Dedifferentiated amniotic fluid mesenchymal stem cell (primary cell): ENCODE measurements at regions not wholly inside any gene's neighbourhood (a gene's known extent, or its start where the extent isn't known, plus 50 kb on each side); places are given as distances from the start of the nearest gene placed in this dataset.

ENCODE experiments used
- DNase-seq: peaks from one replicate; pipeline ENCODE4 v3.0.0-alpha.2; 2016; ENCODE audit errors: extremely low spot score

DNA sequence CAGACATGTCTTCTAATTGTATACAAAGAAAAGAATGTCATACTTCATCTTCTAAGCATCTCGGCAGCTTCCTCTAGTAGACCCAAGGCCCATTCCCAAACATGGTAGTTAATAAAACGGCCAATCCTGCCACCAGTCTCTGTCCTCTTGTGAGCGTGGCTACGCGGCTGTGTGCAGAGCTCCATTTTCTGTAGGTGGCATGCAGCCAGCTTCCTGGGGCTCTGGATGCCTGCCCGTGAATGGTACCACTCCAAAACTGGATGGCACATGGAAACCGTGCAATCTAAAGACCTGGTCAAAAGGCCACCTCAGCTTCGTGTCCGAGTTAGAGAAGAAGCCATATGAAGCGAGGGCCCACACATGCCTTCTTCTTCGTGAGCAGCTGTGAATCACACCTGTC, 110.7 kb downstream of the SIPA1L2 start:
- DNase-seq: no peak

DNA sequence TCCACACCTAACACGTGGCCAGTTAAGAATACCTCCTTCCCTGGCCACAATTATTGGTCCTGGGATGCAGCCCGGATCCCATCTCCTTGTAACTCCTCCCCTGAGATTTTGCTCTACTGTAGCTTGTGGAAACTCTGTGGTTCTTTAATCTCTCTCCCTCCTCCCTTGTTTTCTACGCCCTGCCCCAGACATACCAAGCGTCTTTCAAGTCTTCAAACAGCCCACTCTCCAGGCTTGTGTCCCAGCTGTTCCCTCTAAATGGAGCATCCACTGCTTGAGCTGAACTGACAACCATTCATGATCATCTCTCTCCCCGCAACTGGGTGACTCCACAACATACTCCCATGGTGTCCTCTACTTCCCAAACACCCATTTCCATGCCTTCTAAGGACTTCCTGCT, 111.6 kb downstream of the SIPA1L2 start:
- no peak for DNase-seq

- no peak for DNase-seq
Observed at GRCh38 chr1:232517204-232517603, 112.7 kb downstream of the SIPA1L2 start.

DNA sequence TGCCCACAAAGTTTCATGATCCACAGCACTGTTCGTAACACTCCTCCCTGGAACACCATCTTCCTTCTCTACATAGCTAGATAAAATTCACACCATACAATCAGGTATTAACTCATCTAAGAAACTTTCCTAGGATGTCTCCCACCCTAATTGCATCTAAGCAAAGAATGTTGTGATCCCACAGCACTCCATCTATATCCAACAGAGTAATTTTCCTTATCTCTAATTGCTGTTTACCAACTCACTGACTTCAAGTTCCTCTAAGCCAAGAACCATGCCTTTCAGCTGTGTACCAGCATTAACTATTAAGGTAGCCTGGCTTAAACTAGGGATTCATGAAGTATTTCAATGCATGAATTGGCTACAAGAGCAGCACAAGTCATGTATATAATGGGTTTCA, 114.2 kb downstream of the SIPA1L2 start:
- no peak for DNase-seq

DNA sequence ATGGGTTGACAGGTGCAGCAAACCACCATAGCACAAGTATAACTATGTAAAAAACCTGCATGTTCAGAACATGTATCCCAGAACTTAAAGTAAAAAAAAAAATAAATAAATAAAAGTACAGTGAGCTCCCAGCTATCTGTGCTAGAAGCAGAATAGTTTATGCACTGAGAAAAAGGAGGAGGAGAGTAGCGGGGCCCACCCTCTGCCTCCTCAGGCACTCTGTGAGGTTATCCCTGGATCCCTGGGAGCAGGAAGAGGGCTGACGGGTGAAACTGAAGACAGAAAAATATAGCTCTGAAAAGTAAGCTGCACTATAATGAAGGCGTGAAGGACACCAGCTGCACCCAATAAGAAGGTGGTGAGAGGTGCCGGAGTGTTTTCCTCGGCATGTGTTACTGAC, 117.2 kb downstream of the SIPA1L2 start:
- DNase-seq: no peak

- no peak for DNase-seq
Observed at GRCh38 chr1:232511172-232511571, 118.8 kb downstream of the SIPA1L2 start.

DNA sequence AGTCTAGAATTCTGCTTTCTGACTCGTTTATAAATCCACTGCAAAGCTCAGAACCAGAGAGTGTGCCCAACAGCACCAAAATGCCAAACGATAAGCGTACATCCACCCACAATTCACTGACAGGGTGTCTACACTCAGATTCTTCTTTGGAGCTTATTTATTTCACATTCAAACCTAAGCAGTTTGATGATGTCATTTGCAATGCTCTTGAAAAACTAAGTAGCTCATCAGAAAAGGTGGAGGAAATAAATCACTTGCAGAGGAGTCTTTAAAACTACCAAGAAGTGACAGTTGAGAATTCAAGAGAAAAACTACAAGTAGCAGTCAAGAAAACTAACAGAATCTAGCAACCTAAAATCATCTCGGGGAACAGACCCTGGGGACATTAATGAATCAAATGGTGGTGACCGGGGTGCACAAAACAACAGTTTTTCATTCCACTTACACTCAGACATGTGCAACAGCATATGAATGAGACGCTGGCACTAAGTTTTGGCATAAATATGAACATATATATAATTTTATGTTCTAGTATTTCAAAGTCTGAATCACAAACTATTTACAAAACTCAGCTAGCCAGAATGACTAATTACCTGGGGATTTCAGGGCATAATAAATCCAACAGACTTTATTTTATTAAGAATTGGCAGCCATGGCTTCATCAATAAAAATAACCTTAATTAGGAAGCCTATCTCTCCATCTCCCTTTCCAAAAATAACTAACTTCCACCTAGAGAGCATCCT, 119.4 kb downstream of the SIPA1L2 start:
- DNase-seq: no peak

GRCh38 chr1:232509570-232509969, 120.4 kb downstream of the SIPA1L2 start:
- no peak for DNase-seq

- no peak for DNase-seq
Observed at GRCh38 chr1:232508130-232508701, 121.7 kb downstream of the SIPA1L2 start.

DNA sequence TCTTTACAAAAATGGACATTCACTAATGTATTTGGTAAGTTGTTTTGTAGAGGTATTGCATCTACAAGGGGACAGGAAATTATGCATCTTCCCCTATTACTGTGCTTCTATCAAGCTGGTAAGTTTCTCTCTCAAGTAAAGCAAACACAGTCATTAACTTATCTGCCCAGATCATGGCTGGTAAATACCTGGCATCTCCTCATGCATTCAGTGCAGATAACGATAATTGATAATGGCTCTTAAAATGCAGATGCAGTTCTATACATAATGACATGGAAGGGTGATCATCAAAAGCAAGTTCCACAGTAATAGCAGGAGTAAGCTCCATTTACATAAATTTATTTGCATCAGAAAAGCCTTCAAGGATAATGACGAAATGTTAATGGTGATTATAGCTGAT, 122.4 kb downstream of the SIPA1L2 start:
- DNase-seq: no peak

- DNase-seq: no peak
Observed at GRCh38 chr1:232505884-232506283, 124.0 kb downstream of the SIPA1L2 start.

GRCh38 chr1:232504651-232505050, 125.3 kb downstream of the SIPA1L2 start:
- no peak for DNase-seq

DNA sequence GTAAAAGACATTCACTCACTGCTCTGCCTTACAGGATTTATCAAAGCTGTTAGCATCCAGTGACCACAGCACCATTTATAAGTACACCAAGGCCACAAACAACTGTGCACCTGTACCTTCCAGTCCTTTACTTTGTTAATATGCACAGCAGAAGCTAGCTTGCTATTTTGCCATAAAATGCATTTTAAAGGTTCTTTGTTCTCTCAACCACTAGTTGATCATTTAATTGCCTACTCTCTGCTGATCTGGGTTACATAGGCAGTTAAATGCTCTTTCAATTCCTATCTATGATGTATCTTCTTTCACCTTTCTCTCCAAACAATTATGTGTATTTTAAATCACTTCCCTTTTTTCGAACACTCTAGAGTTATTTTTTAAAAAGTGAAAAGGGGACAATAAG, 126.4 kb downstream of the SIPA1L2 start:
- DNase-seq: no peak

DNA sequence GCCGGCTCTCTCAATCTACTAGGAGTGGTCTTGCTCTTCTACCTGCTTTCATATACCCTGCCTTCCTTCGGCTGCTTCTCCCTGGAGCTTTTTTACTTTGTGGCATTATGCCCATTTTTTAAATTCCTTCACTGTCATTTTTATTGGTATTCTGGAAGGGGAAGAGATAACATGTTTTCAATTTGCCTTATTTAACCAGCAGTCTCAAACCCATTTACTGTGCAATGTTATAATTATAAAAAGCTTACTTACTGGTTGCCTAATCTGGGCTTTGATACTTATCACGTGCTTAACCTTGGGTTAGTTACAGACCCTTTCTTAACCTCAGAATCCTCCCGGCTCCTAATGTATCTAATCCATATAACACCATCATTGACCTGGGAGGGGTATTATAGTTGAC, 128.1 kb downstream of the SIPA1L2 start:
- DNase-seq: no peak

DNA sequence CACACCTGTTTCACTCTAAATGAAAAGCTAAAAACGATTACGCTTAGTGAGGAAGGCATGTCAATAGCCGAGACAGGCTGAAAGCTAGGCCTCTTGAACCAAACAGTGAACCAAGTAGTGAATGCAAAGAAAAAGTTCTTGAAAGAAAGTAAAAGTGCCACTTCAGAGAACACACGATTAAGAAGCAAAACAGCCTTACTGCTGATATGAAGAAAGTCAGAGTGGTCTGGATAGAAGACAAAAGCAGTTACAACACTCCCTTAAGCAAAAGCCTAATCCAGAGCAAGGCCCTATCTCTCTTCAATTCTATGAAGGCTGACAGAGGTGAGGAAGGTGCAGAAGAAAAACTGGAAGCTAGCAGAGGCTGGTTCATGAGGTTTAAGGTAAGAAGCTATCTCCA, 130.7 kb downstream of the SIPA1L2 start:
- DNase-seq: no peak

DNA sequence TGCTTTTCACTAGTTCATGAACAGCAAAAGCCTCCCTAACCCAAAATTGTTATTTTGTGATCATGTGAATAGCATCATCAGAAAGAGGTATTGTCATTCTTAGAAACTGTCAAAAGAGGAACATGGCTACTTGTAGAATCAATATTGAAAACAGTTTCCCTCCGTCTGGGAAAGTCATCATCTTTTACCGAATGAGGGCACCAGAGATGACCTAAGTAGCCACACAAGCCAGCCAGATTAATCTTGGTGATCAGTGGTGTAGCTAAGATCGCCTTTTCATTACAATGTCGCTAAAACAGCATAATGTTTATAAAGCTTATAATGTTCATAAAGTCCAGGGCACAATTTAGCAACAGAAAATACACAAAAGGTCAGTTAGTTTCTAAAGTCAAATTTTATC, 136.1 kb downstream of the SIPA1L2 start:
- DNase-seq: no peak

GRCh38 chr1:232489256-232489655, 140.7 kb downstream of the SIPA1L2 start:
- no peak for DNase-seq

GRCh38 chr1:232487236-232487635, 142.7 kb downstream of the SIPA1L2 start:
- DNase-seq: no peak

- no peak for DNase-seq
Observed at GRCh38 chr1:232486454-232487207, 143.3 kb downstream of the SIPA1L2 start.

GRCh38 chr1:232486006-232486405, 143.9 kb downstream of the SIPA1L2 start:
- DNase-seq: no peak

DNA sequence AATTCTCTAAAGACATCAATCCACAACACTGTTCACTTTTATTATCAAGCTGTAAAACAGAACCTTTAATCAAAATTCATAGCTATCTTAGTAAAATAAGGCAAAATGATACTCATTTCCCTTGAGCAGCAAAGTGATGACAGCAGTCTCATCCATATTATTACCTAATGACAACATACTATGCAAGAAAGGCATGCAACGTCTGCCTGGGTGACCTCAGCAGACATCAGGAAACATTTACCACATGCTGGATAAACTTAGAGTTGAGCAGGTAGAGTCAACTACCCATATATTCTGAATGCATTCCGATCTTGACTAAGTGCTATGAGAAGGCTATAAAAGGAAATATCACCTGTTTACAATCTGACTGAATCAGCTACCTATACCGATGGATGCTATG, 145.1 kb downstream of the SIPA1L2 start:
- DNase-seq: no peak

DNA sequence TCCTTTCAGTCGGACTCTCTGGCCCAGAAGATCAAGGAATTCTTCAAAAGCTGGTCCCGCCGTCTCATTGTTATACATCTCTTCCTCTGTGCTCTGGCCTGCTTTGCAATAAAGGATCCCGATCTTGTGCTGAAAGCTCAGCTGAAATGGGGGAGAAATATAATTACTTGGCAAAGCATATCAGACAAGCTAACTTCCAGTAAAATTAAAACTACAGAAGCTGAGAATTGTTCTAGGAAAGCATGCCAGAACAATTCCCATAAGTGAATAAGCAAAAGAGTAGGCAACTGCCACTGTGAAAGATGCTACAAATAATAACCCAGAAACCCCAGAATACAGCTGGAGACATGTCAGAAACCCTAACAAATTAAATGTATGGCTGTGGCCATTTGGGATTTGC, 146.1 kb downstream of the SIPA1L2 start:
- DNase-seq: no peak

DNA sequence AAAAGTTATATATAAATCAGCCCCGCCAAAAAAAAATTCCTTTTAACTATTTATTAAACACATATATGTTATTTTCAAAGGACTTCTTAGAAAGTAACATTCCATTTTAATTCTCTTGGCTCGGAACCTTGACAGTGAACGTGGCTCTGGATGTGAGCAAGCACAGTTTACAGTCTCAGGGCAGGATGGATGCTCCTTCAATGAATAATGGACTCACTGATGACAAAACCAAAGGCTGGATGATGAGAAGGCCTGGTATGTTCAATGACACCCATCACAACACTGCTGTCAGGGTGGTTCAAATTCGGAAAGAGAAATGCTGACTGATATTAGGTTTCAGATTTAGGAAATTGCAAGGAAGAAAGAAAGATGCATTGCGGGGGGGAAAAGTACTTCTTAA, 148.8 kb downstream of the SIPA1L2 start:
- DNase-seq: no peak
